HG02884 (cell line): ENCODE measurements at regions not wholly inside any gene's neighbourhood (a gene's known extent, or its start where the extent isn't known, plus 50 kb on each side); places are given as distances from the start of the nearest gene placed in this dataset.

Source experiments
- ATAC-seq: cut with Tn5 transposase; IDR thresholded peaks from one replicate; pipeline ENCODE4 v1.9.1; 2021; ENCODE audit warnings: mild to moderate bottlenecking, moderate library complexity; ENCODE audit not compliant: unreplicated experiment

- ATAC-seq = no peak
Measured at GRCh38 chr2:3100386-3100785, 277.2 kb downstream of the EIPR1 start.

- no peak for ATAC-seq
Measured at GRCh38 chr2:3099860-3100234, 277.8 kb downstream of the EIPR1 start.

- ATAC-seq = no peak
Measured at GRCh38 chr2:3099145-3099859, 278.3 kb downstream of the EIPR1 start.

- ATAC-seq = no peak
Measured at GRCh38 chr2:3098231-3098630, 279.4 kb downstream of the EIPR1 start.

DNA sequence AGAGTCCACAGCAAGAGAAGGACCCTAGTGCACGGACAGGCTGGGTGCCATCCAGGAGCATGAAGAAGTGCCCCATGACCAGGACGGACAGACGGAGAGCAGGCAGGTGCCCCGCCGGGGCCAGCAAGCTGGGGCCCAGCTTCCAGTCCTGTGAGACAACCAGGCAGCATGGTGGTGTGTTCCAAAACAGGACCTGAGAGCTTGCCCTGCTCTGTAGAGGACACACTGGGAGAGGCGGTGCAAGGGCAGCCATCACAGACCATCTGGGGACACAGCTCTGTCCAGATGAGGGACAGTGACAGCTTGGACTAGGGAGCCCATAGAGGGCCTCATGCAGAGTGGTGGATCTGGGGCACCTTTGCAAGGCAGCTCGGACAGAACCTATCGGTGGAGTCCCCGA is 279.8 kb downstream of the EIPR1 start:
- no peak for ATAC-seq

- no peak for ATAC-seq
Measured at GRCh38 chr2:3094999-3095958, 282.3 kb downstream of the EIPR1 start.

DNA sequence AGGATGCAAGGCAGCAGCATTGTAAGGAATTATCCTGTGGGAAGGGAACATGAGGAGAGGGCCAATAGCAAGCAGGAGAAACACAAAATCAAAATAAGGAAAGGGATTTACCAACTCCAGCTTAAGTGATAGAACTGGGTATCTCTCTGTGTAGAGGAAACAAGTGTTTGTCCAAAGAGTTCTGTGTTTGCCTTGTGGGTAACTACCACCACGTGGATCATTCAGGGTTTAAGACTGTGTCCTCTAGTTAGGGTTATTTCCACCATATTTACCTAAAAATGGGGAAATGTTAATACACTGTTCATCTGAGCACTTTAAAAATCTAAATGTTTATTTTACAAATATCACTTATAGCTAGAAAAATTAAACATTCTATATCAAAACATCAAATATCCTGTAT is 283.3 kb downstream of the EIPR1 start:
- no peak for ATAC-seq

GRCh38 chr2:3091696-3092095 is 285.9 kb downstream of the EIPR1 start:
- no peak for ATAC-seq

DNA sequence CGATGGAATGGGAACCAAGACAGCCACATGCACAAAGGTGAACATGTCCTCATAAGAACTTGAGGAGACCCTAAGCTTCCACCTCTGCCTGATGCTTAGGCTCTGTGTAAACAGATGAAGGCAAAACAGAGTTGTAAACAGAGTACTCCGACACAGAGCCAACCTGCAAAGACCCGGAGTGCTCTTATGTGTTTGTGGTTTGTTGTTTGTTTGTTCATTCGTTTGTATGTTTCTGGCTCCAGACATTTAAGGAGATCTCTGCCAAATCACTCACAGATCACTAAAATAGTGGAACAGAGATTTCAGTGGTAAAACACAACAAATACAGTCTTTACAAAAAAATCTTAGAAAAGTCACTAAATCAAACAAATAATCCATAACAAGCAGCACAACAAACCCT is 294.9 kb downstream of the EIPR1 start:
- ATAC-seq = no peak

GRCh38 chr2:3079959-3080948 is 297.4 kb downstream of the EIPR1 start:
- ATAC-seq = no peak

DNA sequence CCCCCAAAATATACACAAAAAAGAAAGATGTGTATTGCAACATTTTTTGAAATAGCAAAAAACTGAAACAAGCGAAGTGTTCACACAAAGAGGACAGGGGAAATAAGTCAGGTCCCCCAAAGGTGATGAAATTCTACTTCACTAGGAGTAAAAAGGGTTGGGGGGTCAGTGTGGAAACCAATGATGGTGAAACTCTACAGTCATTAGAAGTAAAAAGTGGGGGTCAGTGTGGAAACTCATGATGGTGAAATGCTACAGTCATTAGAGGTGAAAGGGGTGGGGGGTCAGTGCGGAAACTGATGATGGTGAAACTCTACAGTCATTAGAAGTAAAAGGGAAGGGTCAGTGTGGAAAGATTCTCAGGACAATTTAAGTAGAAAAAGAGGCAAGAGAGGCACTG is 298.2 kb downstream of the EIPR1 start:
- no peak for ATAC-seq

- no peak for ATAC-seq
Measured at GRCh38 chr2:3078684-3079083, 298.9 kb downstream of the EIPR1 start.

- ATAC-seq = no peak
Measured at GRCh38 chr2:3076848-3077642, 300.6 kb downstream of the EIPR1 start.

DNA sequence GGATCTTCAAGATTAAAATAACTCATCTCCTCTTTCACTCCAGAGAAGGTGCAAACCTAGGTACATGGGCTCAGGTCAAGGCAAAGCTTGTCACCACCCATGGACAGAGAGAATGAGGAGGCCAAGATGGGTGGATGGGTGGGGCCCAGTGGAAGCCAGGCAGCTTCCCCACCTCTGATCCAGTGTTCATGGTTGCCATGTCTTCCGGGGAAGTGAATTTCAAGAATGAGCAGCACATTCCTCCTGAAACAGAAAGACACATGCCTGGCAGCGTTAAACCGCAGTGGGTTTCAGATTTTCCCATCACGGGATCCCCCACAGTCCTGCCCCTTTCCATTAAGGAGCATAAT is 301.7 kb downstream of the EIPR1 start:
- ATAC-seq = no peak

- no peak for ATAC-seq
Measured at GRCh38 chr2:3075316-3075990, 302.2 kb downstream of the EIPR1 start.

DNA sequence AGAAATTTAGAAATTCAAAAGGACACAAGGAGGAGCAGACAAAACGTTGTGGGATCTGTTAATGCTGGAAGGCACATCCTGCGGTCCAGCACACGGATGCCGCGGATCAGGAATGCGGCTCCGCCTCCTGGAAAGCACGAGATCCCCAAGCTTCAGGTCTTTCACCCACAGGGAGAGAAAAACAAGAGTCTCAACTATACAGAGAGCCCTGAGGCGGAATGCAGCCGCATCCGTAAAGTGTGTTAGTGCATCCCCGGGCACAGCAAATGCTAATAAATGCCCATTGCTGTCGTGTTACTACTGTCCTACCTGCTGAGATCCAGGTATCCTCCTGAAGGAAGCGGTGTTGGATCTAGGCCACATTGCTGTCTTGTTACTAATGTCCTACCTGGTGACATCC is 303.9 kb downstream of the EIPR1 start:
- ATAC-seq = no peak

DNA sequence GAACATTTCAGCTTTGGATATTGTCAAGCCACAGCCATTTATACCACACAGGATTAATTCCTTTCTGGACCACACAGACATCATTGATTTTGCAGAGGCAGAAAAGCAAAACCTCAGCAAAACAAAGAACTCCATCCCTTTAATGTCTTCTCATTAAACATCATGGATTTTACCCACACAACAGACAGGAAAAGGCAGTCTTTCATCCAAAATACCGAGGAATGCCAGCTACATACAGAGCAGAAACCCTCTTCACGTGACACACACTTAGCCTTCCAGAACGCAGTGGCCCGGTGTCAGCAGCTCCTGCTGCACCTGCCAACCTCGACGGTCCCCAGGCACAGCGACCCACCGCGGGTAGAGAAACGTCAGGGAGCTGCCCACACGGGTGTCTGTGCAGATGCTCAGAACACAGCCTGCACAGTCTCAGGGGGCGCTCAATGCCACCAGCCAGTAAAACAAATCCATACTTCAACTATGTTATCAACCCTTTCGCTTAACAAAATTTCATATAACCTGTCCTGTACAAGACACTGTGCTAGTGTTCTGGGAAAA is 304.5 kb downstream of the EIPR1 start:
- no peak for ATAC-seq

DNA sequence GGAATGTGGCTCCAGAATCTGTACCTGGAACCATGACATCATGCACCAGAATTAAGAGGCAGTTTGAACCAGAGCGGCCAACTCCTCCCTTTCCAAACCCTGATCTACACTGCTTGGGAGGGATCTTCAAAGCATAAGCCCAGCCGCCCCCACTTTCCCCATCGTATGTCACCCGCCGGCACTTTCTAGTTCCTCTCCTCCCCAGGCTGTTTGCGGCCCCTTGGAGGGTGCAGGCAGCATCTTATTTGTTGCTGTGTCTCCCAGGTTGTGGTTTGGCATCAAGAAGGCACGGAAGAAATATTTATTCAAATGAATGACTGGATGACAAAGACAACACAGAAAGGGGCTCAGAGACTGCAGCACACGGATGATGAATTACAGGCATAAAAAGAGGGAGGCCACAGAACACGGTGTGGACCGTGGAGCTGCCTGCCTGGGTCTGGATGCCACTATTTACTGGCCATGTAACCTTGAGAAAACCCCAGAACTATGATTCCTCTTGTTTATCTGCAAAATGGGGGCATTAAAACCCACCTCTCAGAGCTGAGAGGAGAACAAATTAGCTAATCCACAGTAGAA is 305.8 kb downstream of the EIPR1 start:
- ATAC-seq = no peak

GRCh38 chr2:3066831-3067230 is 310.8 kb downstream of the EIPR1 start:
- ATAC-seq = no peak
